ENCODE measurements at regions not wholly inside any gene's neighbourhood (a gene's known extent, or its start where the extent isn't known, plus 50 kb on each side); places are given as distances from the start of the nearest gene placed in this dataset.

- H3K4me1 ChIP-seq, result no peaks in the 10 kb centered on the region
- no peaks in the 10 kb centered on the region for H3K9me3 ChIP-seq
- no peaks in the 10 kb centered on the region for H3K27me3 ChIP-seq (ENCODE audit: low read depth)
- no peak for DNase-seq
- TF ChIP-seq, protein P1, sequence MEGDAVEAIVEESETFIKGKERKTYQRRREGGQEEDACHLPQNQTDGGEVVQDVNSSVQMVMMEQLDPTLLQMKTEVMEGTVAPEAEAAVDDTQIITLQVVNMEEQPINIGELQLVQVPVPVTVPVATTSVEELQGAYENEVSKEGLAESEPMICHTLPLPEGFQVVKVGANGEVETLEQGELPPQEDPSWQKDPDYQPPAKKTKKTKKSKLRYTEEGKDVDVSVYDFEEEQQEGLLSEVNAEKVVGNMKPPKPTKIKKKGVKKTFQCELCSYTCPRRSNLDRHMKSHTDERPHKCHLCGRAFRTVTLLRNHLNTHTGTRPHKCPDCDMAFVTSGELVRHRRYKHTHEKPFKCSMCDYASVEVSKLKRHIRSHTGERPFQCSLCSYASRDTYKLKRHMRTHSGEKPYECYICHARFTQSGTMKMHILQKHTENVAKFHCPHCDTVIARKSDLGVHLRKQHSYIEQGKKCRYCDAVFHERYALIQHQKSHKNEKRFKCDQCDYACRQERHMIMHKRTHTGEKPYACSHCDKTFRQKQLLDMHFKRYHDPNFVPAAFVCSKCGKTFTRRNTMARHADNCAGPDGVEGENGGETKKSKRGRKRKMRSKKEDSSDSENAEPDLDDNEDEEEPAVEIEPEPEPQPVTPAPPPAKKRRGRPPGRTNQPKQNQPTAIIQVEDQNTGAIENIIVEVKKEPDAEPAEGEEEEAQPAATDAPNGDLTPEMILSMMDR (IDR thresholded peaks at IDR 0.05), result no peak
- ATAC-seq, result no peak
- no peaks in the 10 kb centered on the region for H3K36me3 ChIP-seq
- intact Hi-C loops (cut with DNase I), result no loop called here
- H3K4me3 ChIP-seq, result no peak overlapping the region
- no peak overlapping the region for H3K27ac ChIP-seq
These were observed 405.3 kb downstream of the TGFB2 start for GRCh38 chr1:218750216-218750970.

GRCh38 chr1:218751208-218751948, 406.2 kb downstream of the TGFB2 start:
- DNase-seq, result no peak
- no peak overlapping the region for H3K27ac ChIP-seq
- H3K27me3 ChIP-seq (ENCODE audit: low read depth), result no peaks in the 10 kb centered on the region
- TF ChIP-seq, protein P1 (IDR thresholded peaks at IDR 0.05), result no peak
- H3K4me3 ChIP-seq, result no peak overlapping the region
- no peaks in the 10 kb centered on the region for H3K9me3 ChIP-seq
- no peak for ATAC-seq
- no peaks in the 10 kb centered on the region for H3K4me1 ChIP-seq
- H3K36me3 ChIP-seq, result no peaks in the 10 kb centered on the region
- intact Hi-C loops (cut with DNase I), result no loop called here

DNA sequence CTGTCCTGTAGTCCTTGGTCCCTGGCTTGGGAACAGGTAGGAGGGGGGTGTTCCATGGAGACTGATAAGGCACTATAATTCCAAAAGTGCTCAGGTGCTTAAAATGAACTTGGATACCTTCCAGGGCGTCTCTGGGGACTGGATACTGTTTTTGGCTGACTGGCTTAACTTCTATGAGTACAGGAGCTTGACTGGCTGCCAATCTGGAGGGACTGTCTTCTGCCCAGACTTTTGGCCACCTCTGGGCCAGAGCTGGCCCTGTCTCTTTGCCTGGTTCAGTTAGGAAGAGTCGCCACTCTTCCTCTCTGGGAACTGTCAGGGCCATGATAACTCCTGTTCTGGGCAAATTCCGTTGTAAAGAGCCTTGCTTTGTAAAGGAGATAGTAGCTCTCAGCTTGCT, 407.0 kb downstream of the TGFB2 start:
- TF ChIP-seq, protein P1 (IDR thresholded peaks at IDR 0.05), result no peak

DNA sequence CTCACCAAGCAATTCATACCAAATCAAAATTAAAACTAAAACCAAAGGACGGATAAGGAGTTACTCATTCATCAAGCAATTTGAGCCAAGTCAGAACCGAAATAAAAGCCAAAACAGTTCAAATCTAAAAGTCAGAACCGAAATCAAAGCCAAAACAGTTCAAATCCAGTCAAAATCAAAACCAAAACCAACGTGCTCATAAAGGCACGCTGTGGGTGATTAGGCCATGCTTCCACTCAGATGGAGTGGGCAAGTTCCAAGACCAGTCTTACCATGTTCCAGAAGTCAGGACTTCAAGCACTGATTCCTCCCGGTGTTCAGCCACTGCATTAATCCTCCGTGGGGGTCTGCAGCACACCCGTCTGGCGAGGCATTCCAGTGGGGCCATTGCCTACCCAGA, 409.3 kb downstream of the TGFB2 start:
- intact Hi-C loops (cut with DNase I), result no loop called here
- no peak for DNase-seq

More for the DNA sequence above, 407.0 kb downstream of the TGFB2 start:
- intact Hi-C loops (cut with DNase I), result no loop called here
- ATAC-seq (no peak), DNase-seq (no peak)
- H3K27me3 ChIP-seq (ENCODE audit: low read depth), result no peaks in the 10 kb centered on the region
- no peak overlapping the region for H3K4me3 ChIP-seq
- no peaks in the 10 kb centered on the region for H3K36me3 ChIP-seq
- no peaks in the 10 kb centered on the region for H3K9me3 ChIP-seq
- no peaks in the 10 kb centered on the region for H3K4me1 ChIP-seq
- H3K27ac ChIP-seq, result no peak overlapping the region

GRCh38 chr1:218755128-218755527, 410.0 kb downstream of the TGFB2 start:
- Histone ChIP-seq H3K9me3 (no peaks in the 10 kb centered on the region), H3K4me1 (no peaks in the 10 kb centered on the region), H3K4me3 (no peak overlapping the region), H3K27me3 (ENCODE audit: low read depth) (no peaks in the 10 kb centered on the region), H3K36me3 (no peaks in the 10 kb centered on the region), H3K27ac (no peak overlapping the region)
- no peak for ATAC-seq
- intact Hi-C loops (cut with DNase I), result no loop called here
- TF ChIP-seq, protein P1 (IDR thresholded peaks at IDR 0.05), result no peak
- DNase-seq, result no peak

More for the DNA sequence above, 409.3 kb downstream of the TGFB2 start:
- Histone ChIP-seq H3K36me3 (no peaks in the 10 kb centered on the region), H3K27me3 (ENCODE audit: low read depth) (no peaks in the 10 kb centered on the region), H3K4me1 (no peaks in the 10 kb centered on the region), H3K9me3 (no peaks in the 10 kb centered on the region), H3K27ac (no peak overlapping the region), H3K4me3 (no peak overlapping the region)
- TF ChIP-seq, protein P1 (IDR thresholded peaks at IDR 0.05), result no peak
- no peak for ATAC-seq

Data from lower lobe of right lung (tissue), 2 donors.